ENCODE measurements at regions not wholly inside any gene's neighbourhood (a gene's known extent, or its start where the extent isn't known, plus 50 kb on each side); places are given as distances from the start of the nearest gene placed in this dataset.

DNA sequence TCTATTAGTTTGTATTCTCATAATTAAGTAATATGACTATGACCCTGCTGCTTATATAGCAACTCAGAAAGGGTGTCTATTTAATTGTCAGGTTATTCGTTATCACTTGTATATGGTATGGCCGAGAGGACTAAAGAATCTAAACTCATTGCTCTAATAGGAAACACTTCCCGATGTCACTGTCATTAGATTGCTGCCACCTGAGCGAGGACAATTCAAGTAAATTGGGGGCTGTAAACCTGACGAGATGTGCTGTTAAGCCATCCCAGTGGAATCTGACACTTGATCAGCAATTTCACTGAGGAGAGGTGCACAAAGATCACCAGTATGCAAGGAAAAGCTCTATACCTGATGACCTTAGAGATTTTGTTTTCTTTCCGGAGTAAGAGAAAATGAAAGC, 1319.3 kb downstream of the MAT2B start:
- DNase-seq (ENCODE audit: low spot score in 2 of 2) (no peak), FAIRE-seq (no peak)

DNA sequence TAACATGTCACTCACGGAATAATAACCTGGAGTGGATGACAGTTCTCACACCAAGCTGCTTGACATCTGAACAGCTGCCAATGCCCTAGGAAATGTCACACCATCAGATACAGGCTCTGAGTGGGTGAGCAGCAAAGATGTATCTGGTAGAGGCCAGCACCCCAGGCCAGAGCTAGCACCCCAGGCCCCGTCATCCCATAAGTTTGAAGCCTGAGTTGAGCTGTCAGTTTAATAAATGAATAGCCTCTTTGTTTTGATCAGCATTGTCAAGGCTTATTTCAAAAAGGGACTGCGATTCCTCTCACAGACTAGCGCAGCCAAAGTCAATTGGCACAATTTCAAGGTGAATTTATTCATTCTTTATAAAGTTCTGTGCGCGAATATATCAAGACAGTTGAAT, 1327.1 kb downstream of the MAT2B start:
- DNase-seq (ENCODE audit: low spot score in 2 of 2) (no peak), FAIRE-seq (no peak)

DNA sequence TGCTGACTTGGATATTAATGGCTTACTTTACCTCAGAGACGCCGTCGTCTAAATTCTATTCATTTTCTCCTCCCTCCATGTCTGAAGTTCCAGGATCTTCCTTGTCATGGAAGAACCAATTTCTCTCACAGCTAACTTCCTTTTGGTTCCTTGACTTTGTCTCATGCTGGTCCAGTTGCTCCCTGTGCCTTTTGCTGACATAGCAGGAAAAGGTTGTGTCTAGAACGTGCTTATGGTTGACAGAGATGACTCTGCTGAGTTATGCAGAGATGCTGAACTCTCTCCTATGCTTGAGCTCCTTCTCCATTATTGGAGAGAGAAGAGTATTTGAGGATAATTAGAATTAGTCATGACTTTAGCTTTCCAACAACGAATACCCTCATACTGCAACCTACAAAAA, 1338.9 kb downstream of the MAT2B start:
- DNase-seq (ENCODE audit: low spot score in 2 of 2) (no peak), FAIRE-seq (no peak)

DNA sequence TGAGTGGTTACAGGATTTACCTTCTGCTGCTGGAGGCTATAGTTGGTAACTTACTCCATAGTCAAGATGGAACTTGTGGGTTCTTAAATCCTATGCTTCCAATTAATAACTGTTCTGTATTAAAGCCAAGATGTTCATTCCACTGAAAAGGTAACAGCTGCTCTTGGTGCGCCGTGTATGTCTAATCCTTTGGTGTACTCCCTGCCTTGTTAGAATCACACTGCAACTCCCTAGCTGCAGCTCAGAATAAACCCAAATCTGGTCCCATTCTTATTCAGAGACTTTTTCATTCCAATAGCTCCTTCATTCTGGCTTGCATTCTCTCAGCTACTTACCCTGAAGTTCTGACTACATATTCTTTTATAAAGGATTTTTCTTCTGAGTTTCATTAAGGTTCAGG, 1355.5 kb downstream of the MAT2B start:
- DNase-seq (ENCODE audit: low spot score in 2 of 2): no peak

DNA sequence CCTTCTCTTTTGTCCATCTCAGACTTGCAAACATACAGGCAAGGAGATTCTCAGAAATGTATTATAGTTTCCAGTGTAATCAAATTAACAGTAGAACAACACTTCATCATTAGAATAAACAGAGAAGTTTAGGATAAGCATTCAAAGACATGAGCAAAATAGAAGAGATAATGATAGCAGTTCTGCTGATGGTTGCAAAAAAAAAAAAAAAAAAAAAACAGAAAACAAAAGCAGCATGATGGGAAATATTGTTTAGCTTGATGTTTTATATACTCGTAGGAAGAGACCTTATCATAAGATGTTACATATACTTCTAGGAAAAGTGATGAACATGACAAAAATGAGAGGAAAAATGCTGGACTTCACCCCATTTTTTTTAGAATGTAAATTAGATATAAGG, 1356.2 kb downstream of the MAT2B start:
- no peak for FAIRE-seq
- no peak for DNase-seq (ENCODE audit: low spot score in 2 of 2)

More for the DNA sequence above, 1355.5 kb downstream of the MAT2B start:
- no peak for FAIRE-seq

DNA sequence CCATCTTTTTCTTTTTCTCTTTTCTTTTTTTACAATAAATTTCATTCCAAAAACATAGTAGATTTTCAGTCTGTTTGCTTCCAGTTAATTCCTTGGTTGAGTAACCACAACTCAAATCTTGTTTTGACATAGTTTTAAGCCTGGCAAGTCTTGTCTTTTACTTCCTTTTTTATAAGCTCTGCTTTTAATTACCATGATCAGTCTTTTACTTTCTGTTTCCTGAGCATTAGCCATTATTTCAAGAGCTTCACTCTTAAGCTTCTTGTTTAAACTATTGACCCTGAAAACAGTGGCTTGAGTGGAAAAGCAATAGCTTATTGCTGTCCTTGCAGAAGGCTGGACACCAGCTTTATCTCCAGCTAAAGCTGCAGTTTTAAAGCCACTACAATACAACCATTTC, 1363.3 kb downstream of the MAT2B start:
- FAIRE-seq (no peak), DNase-seq (ENCODE audit: low spot score in 2 of 2) (no peak)

DNA sequence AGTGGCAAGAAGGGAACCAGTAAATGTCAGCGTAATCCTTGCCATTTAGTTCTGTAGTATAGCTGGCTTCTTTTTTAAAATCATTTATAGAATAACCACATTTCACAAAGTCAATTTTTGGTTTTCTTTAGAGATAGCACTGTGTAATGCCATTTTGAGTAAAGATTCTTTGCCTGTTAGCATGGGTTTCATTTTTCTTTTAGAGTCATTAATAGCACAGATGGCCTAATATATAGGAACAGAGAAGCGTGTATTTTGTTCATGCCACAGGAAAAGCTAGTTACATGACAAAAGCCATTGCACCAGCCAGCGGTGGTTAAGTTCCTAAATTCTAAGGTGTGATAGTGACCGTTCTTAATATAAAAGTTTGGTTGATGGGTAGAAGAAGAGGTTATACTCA, 1363.9 kb downstream of the MAT2B start:
- FAIRE-seq (no peak), DNase-seq (ENCODE audit: low spot score in 2 of 2) (no peak)

DNA sequence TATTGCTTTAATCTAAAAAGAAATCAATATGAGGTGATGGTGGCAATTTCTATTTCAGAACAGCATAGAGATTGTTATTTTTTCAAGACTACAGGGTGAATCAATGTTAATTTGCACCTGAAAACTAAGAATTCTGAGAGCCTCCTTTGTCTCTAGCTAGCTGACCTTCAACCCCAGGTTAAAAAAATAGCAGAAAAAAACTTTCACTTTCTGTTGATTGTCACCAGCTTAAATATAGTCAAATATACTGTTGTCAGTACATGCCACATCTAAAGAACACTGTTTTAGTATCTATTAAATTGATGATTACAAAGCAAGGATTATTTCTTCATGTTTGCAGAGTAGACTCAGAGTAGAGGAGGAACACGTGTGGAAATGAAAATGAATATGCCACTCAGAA, 1371.4 kb downstream of the MAT2B start:
- DNase-seq (ENCODE audit: low spot score in 2 of 2): no peak
- FAIRE-seq: no peak

DNA sequence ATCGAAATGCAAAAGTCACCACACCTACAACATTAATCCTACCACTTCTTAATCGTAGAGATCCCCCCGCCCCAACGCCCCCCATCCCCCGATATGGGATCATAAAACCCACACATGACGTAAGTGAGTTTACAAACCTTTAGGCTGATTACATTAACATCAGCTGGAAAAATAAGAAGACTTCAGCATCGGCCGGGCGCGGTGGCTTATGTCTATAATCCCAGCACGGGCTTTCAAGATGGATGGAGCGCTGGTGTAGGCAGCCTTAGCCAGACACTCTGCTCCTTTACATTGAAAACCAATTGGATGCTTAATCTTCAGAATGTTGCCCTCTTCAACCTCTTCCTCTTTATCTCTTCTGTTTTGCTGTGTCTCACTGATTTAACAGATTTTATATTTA, 1376.0 kb downstream of the MAT2B start:
- FAIRE-seq: no peak
- DNase-seq (ENCODE audit: low spot score in 2 of 2): no peak

DNA sequence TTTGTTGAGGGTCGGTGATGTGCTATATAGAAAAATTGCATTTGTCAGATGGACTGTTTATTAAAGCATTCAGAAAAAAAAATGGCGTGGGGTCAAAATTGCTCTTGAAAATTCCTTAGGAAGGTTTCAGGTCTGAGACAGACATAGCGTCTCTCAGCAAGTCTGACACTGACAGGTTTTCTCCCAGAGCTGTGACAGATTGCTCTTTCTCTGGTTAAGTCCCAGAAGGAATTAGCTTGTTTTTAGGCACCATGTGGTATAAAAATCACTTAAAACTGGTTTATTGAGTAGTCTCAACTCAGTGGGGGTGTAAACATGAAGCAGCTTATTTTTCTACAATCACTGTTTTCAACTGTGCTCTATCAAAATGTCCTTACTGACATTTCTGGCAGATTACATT, 1379.8 kb downstream of the MAT2B start:
- no peak for DNase-seq (ENCODE audit: low spot score in 2 of 2)
- FAIRE-seq: no peak

DNA sequence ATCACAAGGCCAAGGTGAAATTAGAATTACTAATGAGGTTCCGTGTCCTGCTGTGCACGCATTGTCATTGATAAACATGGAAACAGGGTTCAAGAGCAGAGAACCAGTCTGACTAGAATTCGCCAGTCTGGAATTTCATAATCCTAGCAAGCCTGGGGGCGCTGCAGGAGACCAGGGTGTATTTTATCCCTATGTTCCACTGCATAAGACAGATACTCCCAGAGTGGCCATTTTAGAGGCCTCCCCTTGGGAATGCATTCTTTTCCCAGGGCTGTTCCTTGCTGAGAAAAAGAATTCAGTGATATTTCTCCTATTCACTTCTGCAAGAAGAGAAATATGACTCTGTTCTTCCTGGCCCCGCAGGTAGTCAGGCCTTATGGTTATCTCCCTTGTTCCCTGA, 1387.7 kb downstream of the MAT2B start:
- DNase-seq (ENCODE audit: low spot score in 2 of 2) (no peak), FAIRE-seq (no peak)

DNA sequence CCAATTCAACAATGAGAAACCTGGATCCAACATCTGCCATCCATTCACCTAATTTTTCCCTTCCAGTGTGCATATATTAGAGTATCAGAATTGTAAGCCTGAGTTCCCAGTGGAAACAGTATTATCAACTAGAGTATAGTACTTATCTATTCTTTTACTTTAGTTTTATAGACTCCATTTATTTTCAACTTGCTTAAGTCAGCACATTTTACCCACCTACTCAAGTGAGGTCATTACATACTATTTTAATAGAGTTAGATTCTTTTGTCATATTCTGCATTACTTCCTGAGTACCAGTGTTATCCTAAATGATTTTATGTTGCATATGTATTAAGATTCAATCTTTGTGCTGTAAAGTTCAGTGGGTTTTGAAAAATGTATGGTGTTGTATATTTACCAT, 1393.3 kb downstream of the MAT2B start:
- no peak for DNase-seq (ENCODE audit: low spot score in 2 of 2)
- FAIRE-seq: no peak

DNA sequence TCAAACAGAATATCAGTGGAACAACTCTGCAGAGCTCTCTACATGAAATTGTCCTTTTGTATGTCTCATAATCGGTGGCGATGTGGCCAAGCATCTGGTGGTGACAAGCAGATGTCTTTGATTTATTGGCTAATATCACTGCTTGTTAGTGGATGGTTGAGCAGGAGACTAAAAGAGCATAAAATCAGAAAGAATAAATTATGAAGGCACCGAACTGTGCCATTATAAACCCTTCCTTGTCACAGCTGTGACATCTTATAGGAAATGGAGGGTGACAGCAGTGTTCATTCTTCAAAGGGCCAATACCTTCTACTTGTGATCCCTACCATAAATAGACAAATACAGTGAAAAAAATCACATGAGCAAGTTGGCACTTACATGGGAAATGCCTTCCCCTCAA, 1404.3 kb downstream of the MAT2B start:
- FAIRE-seq: no peak
- no peak for DNase-seq (ENCODE audit: low spot score in 2 of 2)

DNA sequence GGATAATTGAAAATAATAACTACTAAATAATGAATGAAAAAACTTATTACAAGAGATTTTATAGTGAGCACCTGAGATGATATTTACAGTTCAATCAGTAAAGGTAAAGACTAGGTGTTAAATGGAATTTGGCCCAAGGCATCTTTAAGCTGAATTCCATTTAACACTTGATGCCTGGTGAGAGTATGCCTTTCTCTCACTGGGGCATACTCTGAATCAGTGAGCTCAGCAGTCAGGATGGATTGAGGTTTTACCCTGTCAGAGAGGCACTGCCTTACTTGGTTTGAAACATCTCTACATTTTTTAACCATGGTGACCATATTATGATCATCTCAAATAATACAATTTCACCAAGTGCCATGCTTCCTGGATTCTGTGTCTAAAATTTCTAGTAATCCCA, 1416.3 kb downstream of the MAT2B start:
- no peak for DNase-seq (ENCODE audit: low spot score in 2 of 2)
- no peak for FAIRE-seq

DNA sequence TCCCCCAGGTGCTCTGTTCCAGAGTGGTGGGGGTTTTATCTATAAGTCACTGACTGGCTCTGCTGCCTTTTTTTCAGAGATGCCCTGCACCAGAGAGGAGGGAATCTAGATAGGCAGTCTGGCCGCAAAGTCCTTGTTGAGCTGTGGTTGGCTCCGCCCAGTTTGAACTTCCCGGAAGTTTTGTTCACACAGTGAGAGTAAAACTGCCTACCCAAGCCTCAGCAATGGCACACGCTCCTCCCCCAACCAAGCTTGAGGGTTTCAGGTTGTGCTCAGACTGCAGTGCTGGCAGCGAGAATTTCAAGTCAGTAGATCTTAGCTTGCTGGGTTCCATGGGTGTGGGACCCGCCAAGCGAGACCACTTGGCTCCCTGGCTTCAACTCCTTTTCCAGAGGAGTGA, 1428.6 kb downstream of the MAT2B start:
- DNase-seq (ENCODE audit: low spot score in 2 of 2) (no peak), FAIRE-seq (no peak)

DNA sequence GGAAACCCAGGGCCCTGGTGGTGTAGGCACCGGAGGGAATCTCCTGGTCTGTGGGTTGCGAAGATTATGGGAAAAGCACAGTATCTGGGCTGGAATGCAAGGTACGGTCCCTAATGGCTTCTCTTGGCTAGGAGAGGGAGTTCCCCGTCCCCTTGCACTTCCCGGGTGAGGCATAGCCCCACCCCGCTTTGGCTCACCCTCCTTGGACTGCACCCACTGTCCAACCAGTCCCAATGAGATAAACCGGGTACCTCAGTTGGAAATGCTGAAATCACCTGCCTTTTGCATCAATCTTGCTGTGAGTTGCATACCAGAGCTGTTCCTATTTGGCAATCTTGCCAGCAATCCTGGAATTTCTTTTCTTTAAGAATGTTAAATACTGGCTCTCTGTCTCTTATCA, 1429.1 kb downstream of the MAT2B start:
- DNase-seq (ENCODE audit: low spot score in 2 of 2) (no peak), FAIRE-seq (no peak)

DNA sequence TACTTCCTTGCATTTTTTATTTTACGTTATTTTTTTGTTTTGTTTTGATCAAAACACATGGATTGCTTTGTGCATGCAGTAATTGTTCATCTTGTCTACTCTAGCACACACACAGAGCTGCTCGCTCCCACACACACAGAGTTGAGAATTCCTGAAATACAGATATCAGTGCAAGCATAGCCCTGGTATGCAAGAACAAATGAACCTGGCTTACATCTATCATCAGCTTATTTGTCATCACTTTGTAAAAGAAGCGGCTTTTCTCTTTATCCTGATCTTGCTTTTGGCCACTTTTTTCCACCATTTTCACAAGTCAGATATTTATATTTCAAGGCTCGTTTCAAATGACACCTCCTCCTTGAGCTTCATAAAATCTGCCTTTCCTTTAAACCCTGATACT, 1435.7 kb downstream of the MAT2B start:
- FAIRE-seq (no peak), DNase-seq (ENCODE audit: low spot score in 2 of 2) (no peak)

DNA sequence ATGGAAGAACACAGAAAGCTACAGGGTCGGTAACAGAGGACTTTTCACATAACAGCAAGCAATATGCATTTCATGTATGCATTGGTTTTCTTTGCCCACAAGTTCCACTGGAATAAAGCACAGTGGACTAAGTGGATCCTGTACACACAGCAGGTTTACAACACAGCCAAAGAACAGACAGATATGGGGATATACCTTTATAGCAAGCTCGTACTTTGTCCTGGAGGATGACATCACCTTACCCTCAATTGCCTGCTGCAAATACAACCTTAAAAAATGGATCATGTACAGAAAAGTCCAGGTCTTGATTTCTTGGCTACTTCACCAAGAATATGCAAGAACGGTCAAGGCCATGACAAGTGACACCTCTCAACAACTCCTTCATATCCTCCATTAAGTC, 1445.5 kb downstream of the MAT2B start:
- no peak for FAIRE-seq
- DNase-seq (ENCODE audit: low spot score in 2 of 2): no peak

DNA sequence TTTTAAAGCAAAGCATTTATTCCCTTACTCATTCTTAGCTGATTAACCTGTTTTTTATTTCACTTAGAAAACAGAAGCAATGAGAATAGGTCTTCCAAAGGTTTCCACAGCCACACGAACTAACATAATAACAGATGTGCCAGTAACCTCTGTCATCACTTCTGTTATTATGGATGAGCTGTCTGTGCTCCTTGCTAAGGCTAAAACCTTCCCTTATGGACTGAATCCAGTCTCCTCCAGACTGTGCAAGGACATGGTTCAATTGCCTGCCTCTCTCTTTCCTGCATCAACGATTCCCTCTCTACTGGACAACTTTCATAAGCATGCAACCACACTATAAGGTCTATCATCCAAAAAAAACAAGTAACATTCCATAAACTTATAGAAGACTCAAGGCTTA, 1446.2 kb downstream of the MAT2B start:
- no peak for FAIRE-seq

DNA sequence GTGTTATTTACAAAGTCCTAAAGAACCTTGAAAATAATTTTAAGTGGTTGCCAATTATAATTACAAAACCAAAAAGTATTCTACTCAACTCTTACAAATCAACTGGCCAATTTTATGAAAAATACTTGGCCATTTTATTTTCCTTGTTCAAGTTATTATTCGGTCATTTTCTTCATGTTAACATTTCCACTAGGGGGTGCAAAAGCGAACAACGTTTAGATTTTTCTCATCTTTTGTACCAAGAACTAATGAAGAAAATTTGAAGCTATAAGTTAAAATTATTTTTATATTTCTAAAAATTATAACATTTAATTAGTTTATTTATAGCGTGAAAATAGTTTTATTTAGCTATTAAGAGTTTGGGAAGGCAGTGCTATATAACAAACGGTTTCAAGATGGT, 1453.3 kb downstream of the MAT2B start:
- FAIRE-seq (no peak), DNase-seq (ENCODE audit: low spot score in 2 of 2) (no peak)

More for the DNA sequence above, 1446.2 kb downstream of the MAT2B start:
- DNase-seq (ENCODE audit: low spot score in 2 of 2): no peak

DNA sequence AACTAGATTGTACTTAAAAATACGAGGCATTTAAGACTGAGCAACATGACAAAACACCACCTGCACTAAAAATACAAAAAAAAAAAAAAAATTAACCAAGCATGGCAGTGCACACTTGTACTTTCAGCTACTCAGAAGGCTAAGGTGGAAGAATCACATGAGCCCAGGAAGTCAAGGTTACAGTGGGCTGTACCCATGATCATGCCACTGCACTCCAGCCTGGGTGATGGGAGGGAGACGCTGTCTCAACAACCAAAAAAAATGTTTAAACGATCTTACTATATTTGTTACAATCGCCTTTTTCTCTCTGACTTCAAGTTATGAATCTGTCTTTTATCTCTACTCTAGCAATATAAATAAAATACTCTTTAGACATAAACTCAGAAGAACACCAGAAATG, 1454.3 kb downstream of the MAT2B start:
- no peak for DNase-seq (ENCODE audit: low spot score in 2 of 2)
- no peak for FAIRE-seq

DNA sequence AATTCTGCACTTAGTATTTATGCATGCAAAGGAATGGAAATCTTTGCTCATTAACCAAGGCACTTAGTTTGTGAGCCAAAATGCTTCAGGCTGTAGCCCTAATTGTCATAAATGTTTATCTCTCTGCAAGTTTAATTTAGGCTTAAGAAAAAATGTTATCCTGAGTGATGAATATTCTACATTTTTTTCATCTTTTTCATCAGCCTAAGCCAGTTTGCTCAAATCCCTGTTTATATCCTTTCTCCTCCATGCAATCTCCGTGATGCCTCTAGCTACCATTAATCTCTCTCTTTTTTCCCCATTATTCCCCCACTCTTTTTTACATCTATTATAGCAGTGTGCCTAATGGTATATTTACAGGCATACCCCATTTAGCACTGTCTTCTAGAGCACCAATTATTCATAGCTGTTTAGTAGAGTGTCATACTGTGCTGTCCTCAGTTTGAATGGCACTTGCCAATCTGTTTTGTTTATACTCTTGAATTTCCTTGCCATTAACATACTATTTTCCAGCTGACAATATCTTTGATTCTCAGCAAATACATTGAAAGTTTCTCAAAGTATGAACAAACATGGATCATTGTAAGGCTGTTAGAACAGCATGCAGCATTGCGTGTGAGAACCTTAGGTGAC, 1457.0 kb downstream of the MAT2B start:
- DNase-seq (ENCODE audit: low spot score in 2 of 2) (no peak), FAIRE-seq (no peak)

DNA sequence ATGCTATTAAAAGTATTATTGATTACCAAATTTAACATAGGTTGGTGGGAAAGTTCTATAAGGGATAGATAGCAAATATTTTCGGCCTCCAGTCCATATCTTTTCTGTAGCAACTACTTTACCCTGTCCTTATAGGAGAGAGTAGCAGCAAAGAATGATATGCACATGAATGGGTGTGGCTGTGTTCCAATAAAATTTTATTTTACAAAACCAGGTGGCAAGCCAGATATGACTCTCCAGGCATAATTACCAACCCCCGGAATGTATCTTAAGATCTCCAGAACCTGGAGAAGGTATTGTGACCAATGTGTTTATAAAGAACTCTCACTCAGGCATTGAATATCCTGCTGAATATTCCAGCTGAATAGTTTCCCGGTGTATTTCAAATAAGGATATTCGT, 1461.2 kb downstream of the MAT2B start:
- no peak for FAIRE-seq
- DNase-seq (ENCODE audit: low spot score in 2 of 2): no peak

Measured in frontal cortex (tissue), 3 donors.